PFSK-1 (cell line): ENCODE measurements at regions not wholly inside any gene's neighbourhood (a gene's known extent, or its start where the extent isn't known, plus 50 kb on each side); places are given as distances from the start of the nearest gene placed in this dataset.

Experiments used
- FOXP2 ChIP-seq: optimal IDR thresholded peaks from 2 replicates; pipeline ENCODE3; 2011; ENCODE audit warnings: borderline replicate concordance, control low read depth, inconsistent platforms; ENCODE audit not compliant: insufficient read depth; ENCODE audit errors: extremely low read length, extremely low read depth
- POLR2AphosphoS5 ChIP-seq: IDR thresholded peaks from 2 replicates; pipeline ENCODE4 v1.6.1; 2012; ENCODE audit warnings: low read depth, mild to moderate bottlenecking, control low read depth, low read length, moderate library complexity
- REST ChIP-seq, 2 experiments: IDR thresholded peaks; 2 replicates each; pipeline versions ENCODE4 v1.6.1 to v1.8.0; 2011 to 2012; ENCODE audit warnings: low read depth in 2 of 2, low read length in 2 of 2, control low read depth in 1 of 2, inconsistent platforms in 1 of 2, mild to moderate bottlenecking in 1 of 2, moderate library complexity in 1 of 2; ENCODE audit not compliant: insufficient read depth in 1 of 2
- SIN3A ChIP-seq: IDR thresholded peaks from 2 replicates; pipeline ENCODE4 v1.6.1; 2012; ENCODE audit warnings: mild to moderate bottlenecking, low read length, moderate library complexity, borderline replicate concordance; ENCODE audit not compliant: insufficient read depth
- TAF1 ChIP-seq: IDR thresholded peaks from 2 replicates; pipeline ENCODE4 v1.6.1; 2012; ENCODE audit warnings: low read length, control low read depth, borderline replicate concordance; ENCODE audit not compliant: insufficient read depth

DNA sequence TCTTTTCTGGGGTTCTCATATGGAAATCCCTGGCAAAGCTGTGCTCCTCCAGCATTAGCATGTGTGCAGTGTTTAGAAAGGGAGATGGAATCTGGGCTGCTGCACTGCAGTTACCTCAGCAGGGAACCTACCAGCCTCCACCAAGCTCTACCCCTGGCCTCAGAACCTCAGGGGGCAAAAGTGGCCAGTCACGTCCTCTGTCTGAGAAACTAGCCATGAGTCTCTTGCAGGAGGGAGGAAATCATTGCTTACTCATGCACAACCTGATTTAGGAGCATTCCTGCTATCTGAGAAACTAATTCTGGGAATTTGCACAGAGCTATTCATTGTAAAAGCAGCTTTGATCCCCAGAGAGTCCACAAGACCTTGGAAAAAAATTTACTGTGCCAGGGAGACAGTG lies 80.6 kb upstream of the IPO9 start:
- TF ChIP-seq REST (IDR thresholded peaks at IDR 0.05; ENCODE audit: insufficient read depth in 1 of 2, low read depth in 2 of 2, low read length in 2 of 2) (no peak), FOXP2 (no peak), POLR2AphosphoS5 (no peak), TAF1 (no peak), SIN3A (no peak)

- no peak for TF ChIP-seq FOXP2
- no peak for TF ChIP-seq REST (IDR thresholded peaks at IDR 0.05; ENCODE audit: insufficient read depth in 1 of 2, low read depth in 2 of 2, low read length in 2 of 2)
- TF ChIP-seq POLR2AphosphoS5: no peak
- no peak for TF ChIP-seq SIN3A
- no peak for TF ChIP-seq TAF1
Measured at GRCh38 chr1:201749059-201749690, 79.8 kb upstream of the IPO9 start.

GRCh38 chr1:201750120-201750519 lies 78.8 kb upstream of the IPO9 start:
- no peak for TF ChIP-seq SIN3A

DNA sequence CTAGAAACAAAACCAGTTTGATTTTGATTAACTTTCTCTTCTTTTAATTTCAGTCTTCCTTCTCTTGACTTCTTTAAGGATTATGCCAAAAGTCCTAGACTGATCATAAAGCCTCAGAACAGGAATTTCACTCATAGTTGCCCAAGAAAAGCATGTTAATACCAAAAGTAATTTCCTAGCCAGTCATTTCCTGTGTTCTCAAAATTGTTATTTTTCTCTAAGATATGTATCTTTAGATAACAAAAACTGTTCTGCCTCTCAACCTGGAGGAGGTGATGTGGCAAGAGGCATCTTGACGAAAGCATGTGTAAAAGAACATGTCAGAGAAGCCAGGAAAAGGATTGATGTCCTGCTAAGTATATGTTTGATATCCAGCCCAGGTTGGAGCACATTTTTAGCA lies 78.0 kb upstream of the IPO9 start:
- TF ChIP-seq POLR2AphosphoS5: no peak
- TF ChIP-seq REST (IDR thresholded peaks at IDR 0.05; ENCODE audit: insufficient read depth in 1 of 2, low read depth in 2 of 2, low read length in 2 of 2): no peak
- no peak for TF ChIP-seq TAF1
- TF ChIP-seq FOXP2: no peak
- TF ChIP-seq SIN3A: no peak

GRCh38 chr1:201751872-201752271 lies 77.1 kb upstream of the IPO9 start:
- TF ChIP-seq TAF1 (no peak), POLR2AphosphoS5 (no peak), FOXP2 (no peak), SIN3A (no peak), REST (IDR thresholded peaks at IDR 0.05; ENCODE audit: insufficient read depth in 1 of 2, low read depth in 2 of 2, low read length in 2 of 2) (no peak)
